ENCODE measurements at regions not wholly inside any gene's neighbourhood (a gene's known extent, or its start where the extent isn't known, plus 50 kb on each side); places are given as distances from the start of the nearest gene placed in this dataset.

DNA sequence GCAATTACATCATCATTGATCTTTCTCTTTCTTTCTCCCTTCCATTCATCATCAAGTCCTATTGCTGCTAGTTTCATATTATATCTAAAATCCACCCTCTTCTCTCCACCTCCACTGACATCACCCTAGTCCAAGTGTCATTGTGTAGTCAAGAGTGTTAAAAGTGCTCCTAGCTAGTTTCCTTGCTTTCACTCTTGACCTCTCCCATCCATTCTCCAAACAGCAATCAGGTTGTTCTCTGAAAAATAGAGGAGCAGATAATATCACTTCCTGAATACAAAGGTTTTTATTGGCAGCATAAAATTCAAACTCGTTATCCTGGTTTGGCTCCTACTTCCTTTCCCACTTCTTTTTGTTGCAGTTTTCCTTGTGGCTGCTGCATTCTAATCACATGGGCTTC is 61.6 kb upstream of the PHF14 start:
- DNase-seq: no peak
- H3K4me3 Mint-ChIP-seq: no peak overlapping the region

DNA sequence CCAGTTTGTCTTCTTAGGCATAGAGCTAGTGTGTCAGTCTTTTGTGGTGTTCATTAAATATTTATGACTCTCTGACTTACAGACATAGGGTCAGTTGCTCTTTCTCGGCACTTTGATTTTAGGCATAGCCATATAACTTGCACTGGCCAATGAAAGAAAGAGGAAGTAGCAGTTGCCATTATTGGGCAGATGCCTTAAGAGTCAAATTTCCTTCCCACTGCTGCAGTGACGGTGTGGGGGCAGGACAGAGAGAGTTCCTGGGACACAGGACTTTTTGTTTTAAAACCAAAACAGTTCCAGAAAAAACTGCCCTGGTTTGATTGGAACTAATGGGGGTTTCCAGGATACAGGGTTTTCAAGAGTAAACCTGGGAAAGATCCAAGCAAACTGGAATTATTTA is 60.2 kb upstream of the PHF14 start:
- H3K9me3 Mint-ChIP-seq: peaks cover 3% of the 10 kb centered on the region
- H3K4me1 Mint-ChIP-seq: peaks cover 33% of the 10 kb centered on the region
- peak; percentile 11 for DNase-seq
- no peak overlapping the region for H3K4me3 Mint-ChIP-seq
- H3K27me3 Mint-ChIP-seq (ENCODE audit: low read depth, poor library complexity): no peaks in the 10 kb centered on the region
- peaks cover 7% of the 10 kb centered on the region for H3K36me3 Mint-ChIP-seq (ENCODE audit: low read depth)
- TF ChIP-seq, protein P1, sequence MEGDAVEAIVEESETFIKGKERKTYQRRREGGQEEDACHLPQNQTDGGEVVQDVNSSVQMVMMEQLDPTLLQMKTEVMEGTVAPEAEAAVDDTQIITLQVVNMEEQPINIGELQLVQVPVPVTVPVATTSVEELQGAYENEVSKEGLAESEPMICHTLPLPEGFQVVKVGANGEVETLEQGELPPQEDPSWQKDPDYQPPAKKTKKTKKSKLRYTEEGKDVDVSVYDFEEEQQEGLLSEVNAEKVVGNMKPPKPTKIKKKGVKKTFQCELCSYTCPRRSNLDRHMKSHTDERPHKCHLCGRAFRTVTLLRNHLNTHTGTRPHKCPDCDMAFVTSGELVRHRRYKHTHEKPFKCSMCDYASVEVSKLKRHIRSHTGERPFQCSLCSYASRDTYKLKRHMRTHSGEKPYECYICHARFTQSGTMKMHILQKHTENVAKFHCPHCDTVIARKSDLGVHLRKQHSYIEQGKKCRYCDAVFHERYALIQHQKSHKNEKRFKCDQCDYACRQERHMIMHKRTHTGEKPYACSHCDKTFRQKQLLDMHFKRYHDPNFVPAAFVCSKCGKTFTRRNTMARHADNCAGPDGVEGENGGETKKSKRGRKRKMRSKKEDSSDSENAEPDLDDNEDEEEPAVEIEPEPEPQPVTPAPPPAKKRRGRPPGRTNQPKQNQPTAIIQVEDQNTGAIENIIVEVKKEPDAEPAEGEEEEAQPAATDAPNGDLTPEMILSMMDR (IDR thresholded peaks at IDR 0.05): no peak
- H3K27ac Mint-ChIP-seq: peak overlapping the region; percentile 30

More for the DNA sequence above, 61.6 kb upstream of the PHF14 start:
- Mint-ChIP-seq H3K4me1 (peaks cover 25% of the 10 kb centered on the region), H3K27ac (no peak overlapping the region), H3K36me3 (ENCODE audit: low read depth) (peaks cover 7% of the 10 kb centered on the region), H3K27me3 (ENCODE audit: low read depth, poor library complexity) (no peaks in the 10 kb centered on the region), H3K9me3 (peaks cover 3% of the 10 kb centered on the region)
- TF ChIP-seq, protein P1 (IDR thresholded peaks at IDR 0.05): no peak

DNA sequence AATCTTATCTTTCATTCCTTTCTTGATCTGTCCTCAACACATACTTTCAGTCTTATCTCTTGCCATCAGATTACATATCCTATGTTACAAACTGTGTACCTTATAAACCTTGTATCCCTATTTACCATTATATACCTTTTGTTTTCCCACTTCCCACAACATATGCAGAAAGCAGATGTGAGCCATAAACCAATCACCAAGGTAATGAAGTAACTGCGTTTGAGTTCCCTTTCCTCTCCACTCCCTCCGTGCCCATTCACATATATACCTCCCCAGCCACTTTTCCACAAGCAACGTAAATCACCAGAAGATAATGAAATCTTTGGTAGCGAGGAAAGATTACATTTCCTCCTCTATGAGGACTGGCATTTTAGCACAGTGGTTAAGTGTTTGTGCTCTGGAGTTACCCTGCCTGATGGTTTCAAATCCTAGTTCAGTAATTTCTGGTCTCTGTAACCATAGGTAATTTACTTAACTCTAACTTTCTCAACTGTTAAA is 55.5 kb upstream of the PHF14 start:
- no peaks in the 10 kb centered on the region for H3K9me3 Mint-ChIP-seq
- H3K27me3 Mint-ChIP-seq (ENCODE audit: low read depth, poor library complexity): no peaks in the 10 kb centered on the region
- H3K4me1 Mint-ChIP-seq: peaks cover 33% of the 10 kb centered on the region
- no peak for DNase-seq
- no peak overlapping the region for H3K4me3 Mint-ChIP-seq
- H3K36me3 Mint-ChIP-seq (ENCODE audit: low read depth): no peaks in the 10 kb centered on the region
- peak overlapping the region; percentile 25 for H3K27ac Mint-ChIP-seq
- TF ChIP-seq, protein P1 (IDR thresholded peaks at IDR 0.05): no peak

DNA sequence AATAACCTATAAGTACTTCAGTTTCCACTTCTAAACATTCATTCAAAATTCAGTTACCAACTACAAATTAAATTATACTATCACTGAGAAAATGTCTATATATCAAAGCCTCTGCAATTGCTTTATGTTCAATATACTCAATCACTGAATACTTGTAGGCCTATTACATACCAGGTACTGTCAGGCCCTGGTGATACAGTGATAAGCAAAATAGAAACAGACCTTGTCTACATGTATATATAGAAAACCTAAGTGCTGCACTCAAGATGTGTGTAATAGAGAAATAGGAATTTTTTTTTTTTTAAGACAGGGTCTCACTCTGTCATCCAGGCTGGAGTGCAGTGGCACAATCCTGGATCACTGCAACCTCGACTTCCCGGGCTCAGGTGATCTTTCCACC is 53.7 kb upstream of the PHF14 start:
- Mint-ChIP-seq H3K9me3 (no peaks in the 10 kb centered on the region), H3K27me3 (ENCODE audit: low read depth, poor library complexity) (no peaks in the 10 kb centered on the region), H3K4me1 (peaks cover 16% of the 10 kb centered on the region), H3K36me3 (ENCODE audit: low read depth) (no peaks in the 10 kb centered on the region), H3K4me3 (no peak overlapping the region), H3K27ac (no peak overlapping the region)
- no peak for DNase-seq
- TF ChIP-seq, protein P1 (IDR thresholded peaks at IDR 0.05): no peak
